ENCODE measurements at regions not wholly inside any gene's neighbourhood (a gene's known extent, or its start where the extent isn't known, plus 50 kb on each side); places are given as distances from the start of the nearest gene placed in this dataset.

- TF ChIP-seq, protein P1, sequence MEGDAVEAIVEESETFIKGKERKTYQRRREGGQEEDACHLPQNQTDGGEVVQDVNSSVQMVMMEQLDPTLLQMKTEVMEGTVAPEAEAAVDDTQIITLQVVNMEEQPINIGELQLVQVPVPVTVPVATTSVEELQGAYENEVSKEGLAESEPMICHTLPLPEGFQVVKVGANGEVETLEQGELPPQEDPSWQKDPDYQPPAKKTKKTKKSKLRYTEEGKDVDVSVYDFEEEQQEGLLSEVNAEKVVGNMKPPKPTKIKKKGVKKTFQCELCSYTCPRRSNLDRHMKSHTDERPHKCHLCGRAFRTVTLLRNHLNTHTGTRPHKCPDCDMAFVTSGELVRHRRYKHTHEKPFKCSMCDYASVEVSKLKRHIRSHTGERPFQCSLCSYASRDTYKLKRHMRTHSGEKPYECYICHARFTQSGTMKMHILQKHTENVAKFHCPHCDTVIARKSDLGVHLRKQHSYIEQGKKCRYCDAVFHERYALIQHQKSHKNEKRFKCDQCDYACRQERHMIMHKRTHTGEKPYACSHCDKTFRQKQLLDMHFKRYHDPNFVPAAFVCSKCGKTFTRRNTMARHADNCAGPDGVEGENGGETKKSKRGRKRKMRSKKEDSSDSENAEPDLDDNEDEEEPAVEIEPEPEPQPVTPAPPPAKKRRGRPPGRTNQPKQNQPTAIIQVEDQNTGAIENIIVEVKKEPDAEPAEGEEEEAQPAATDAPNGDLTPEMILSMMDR (IDR thresholded peaks at IDR 0.05) = no peak
- 83 to 88% methylated on average over 4 of the region's 4 CpGs for WGBS, 2 donors
- Histone ChIP-seq H3K9me3 (no peaks in the 10 kb centered on the region), H3K4me1 (no peaks in the 10 kb centered on the region), H3K4me3 (no peak overlapping the region), H3K36me3 (no peaks in the 10 kb centered on the region), H3K27me3 (no peaks in the 10 kb centered on the region), H3K27ac (no peak overlapping the region)
- intact Hi-C loops (cut with DNase I) = no loop called here
- ATAC-seq (no peak), DNase-seq (no peak)
Observed at GRCh38 chr1:72845381-72845780, 563.0 kb upstream of the NEGR1 start.

- intact Hi-C loops (cut with DNase I) = no loop called here
- no peaks in the 10 kb centered on the region for H3K4me1 ChIP-seq
- peaks cover 0 to 47% (median 17%) of the 10 kb centered on the region in 11 donors for H3K9me3 ChIP-seq
- no peaks in the 10 kb centered on the region for H3K36me3 ChIP-seq
- no peak for ATAC-seq
- H3K27ac ChIP-seq = no peak overlapping the region
- TF ChIP-seq, protein P1 (IDR thresholded peaks at IDR 0.05) = no peak
- H3K4me3 ChIP-seq = no peak overlapping the region
- no peaks in the 10 kb centered on the region for H3K27me3 ChIP-seq
- DNase-seq = no peak
Observed at GRCh38 chr1:72837781-72838180, 555.4 kb upstream of the NEGR1 start.

GRCh38 chr1:72830606-72831390, 548.5 kb upstream of the NEGR1 start:
- Histone ChIP-seq H3K27me3 (no peaks in the 10 kb centered on the region), H3K4me3 (no peak overlapping the region), H3K9me3 (peaks cover 0 to 55% (median 20%) of the 10 kb centered on the region in 11 donors), H3K36me3 (no peaks in the 10 kb centered on the region), H3K27ac (no peak overlapping the region), H3K4me1 (no peaks in the 10 kb centered on the region)
- ATAC-seq (no peak), DNase-seq (no peak)
- WGBS, 2 donors = 53 to 56% methylated on average over 5 of the region's 5 CpGs
- intact Hi-C loops (cut with DNase I) = no loop called here
- TF ChIP-seq, protein P1 (IDR thresholded peaks at IDR 0.05) = no peak

DNA sequence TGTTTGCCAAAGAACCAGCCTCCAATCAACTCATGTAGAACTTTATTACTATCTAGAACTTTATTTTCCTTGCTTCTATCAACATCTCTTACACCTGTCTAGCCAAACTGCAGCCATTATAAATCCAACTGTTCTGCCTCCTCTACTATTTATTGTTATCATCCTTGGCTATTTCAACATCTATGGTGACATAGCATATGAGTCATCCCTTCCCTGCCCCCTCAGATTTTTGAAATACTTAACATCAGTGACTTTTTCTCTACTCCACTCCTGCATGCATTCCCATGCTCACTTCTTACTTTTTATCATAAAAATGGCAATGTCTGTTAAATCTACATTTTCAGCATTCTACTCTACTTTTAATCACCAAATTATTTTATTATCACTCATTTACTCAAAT, 544.9 kb upstream of the NEGR1 start:
- ATAC-seq (no peak), DNase-seq (no peak)
- Histone ChIP-seq H3K27ac (no peak overlapping the region), H3K9me3 (peaks cover 0 to 34% (median 6%) of the 10 kb centered on the region in 11 donors), H3K4me3 (no peak overlapping the region), H3K4me1 (no peaks in the 10 kb centered on the region), H3K27me3 (no peaks in the 10 kb centered on the region), H3K36me3 (no peaks in the 10 kb centered on the region)
- TF ChIP-seq, protein P1 (IDR thresholded peaks at IDR 0.05) = no peak
- intact Hi-C loops (cut with DNase I) = no loop called here
